ENCODE measurements at regions not wholly inside any gene's neighbourhood (a gene's known extent, or its start where the extent isn't known, plus 50 kb on each side); places are given as distances from the start of the nearest gene placed in this dataset.

- TF ChIP-seq EP300 (IDR thresholded peaks at IDR 0.05) (no peak), CTCF (IDR thresholded peaks at IDR 0.05) (no peak)
These were observed 131.3 kb upstream of the KCTD7 start for GRCh38 chr7:66497346-66497745.

Measured in ovary (tissue), 3 donors.